Gastroesophageal sphincter (tissue), 4 donors: ENCODE measurements at regions not wholly inside any gene's neighbourhood (a gene's known extent, or its start where the extent isn't known, plus 50 kb on each side); places are given as distances from the start of the nearest gene placed in this dataset.

Experiments used
- ATAC-seq: fragments of 150-250 bp; one replicate; pipeline ENCODE4 v1.9.1; 2016; ENCODE audit warnings: mild to moderate bottlenecking, moderate library complexity
- H3K27ac ChIP-seq, 4 donors: fragments of 200-600 bp; sonication (generic) in 3 of 4; 1 replicate in 3 of 4; 2 replicates in 1 of 4; pipeline ENCODE4 v1.5.1; 2016 to 2019
- H3K27me3 ChIP-seq: fragments of 200-600 bp; sonication (generic); one replicate; pipeline ENCODE4 v1.5.1; 2019
- H3K36me3 ChIP-seq, 2 donors: fragments of 200-600 bp; sonication (generic); one replicate each; pipeline ENCODE4 v1.5.1; 2019; ENCODE audit warnings: control low read depth in 1 of 2
- H3K4me1 ChIP-seq, 3 donors: fragments of 200-600 bp; sonication (generic); 1 replicate in 2 of 3; 2 replicates in 1 of 3; pipeline ENCODE4 v1.5.1; 2016 to 2019; ENCODE audit warnings: control low read depth in 2 of 3
- H3K4me3 ChIP-seq, 2 donors: fragments of 200-600 bp; sonication (generic); one replicate each; pipeline ENCODE4 v1.5.1; 2019; ENCODE audit warnings: mild to moderate bottlenecking in 1 of 2, moderate library complexity in 1 of 2
- H3K9me3 ChIP-seq, 3 donors: fragments of 200-600 bp; sonication (generic); one replicate each; pipeline ENCODE4 v1.5.1; 2017 to 2019; ENCODE audit warnings: control low read depth in 2 of 3
- CTCF ChIP-seq, 4 experiments: fragments of 200-600 bp in 2 of 4; fragments of 450-650 bp in 2 of 4; sonication (generic) in 1 of 4; IDR thresholded peaks; one replicate each; pipeline ENCODE4 v1.5.1; 2017 to 2019; ENCODE audit warnings: antibody characterized with exemption in 4 of 4, mild to moderate bottlenecking in 2 of 4, moderate library complexity in 2 of 4
- EP300 ChIP-seq: sonication (generic); formaldehyde crosslinking; IDR thresholded peaks from one replicate; pipeline ENCODE4 v1.6.1; 2017; ENCODE audit warnings: antibody characterized with exemption, mild to moderate bottlenecking
- POLR2A ChIP-seq, 2 donors: fragments of 450-650 bp; IDR thresholded peaks; one replicate each; pipeline ENCODE4 v1.6.1; 2017; ENCODE audit warnings: antibody characterized with exemption in 2 of 2, mild to moderate bottlenecking in 2 of 2, moderate library complexity in 1 of 2
- POLR2AphosphoS5 ChIP-seq: sonication (generic); formaldehyde crosslinking; IDR thresholded peaks from one replicate; pipeline ENCODE4 v1.6.1; 2017; ENCODE audit warnings: antibody characterized with exemption
- WGBS, 2 donors: methylation state at CpG; one replicate each; pipeline ENCODE4 v1.1.5; 2018; ENCODE audit warnings: low coverage in 1 of 2; 5-methylcytosine and 5-hydroxymethylcytosine counted together

- H3K27ac ChIP-seq = no peak overlapping the region
- no peaks in the 10 kb centered on the region for H3K27me3 ChIP-seq
These were observed 210.7 kb upstream of the EOLA2 start for GRCh38 chrX:150148749-150149672.

GRCh38 chrX:150150076-150150779, 211.9 kb upstream of the EOLA2 start:
- H3K36me3 ChIP-seq = no peaks in the 10 kb centered on the region
- TF ChIP-seq POLR2A (IDR thresholded peaks at IDR 0.05) (no peak), EP300 (no peak), CTCF (IDR thresholded peaks at IDR 0.05) (no peak), POLR2AphosphoS5 (no peak)
- no peak overlapping the region for H3K27ac ChIP-seq
- 38% methylated on average over 1 of the region's 4 CpGs; no CpG with 5 or more reads in 1 of the 2 donors for WGBS, 2 donors
- H3K27me3 ChIP-seq = no peaks in the 10 kb centered on the region
- H3K4me1 ChIP-seq = no peaks in the 10 kb centered on the region
- ATAC-seq = no peak
- no peaks in the 10 kb centered on the region for H3K9me3 ChIP-seq
- H3K4me3 ChIP-seq = no peak overlapping the region

More at GRCh38 chrX:150148749-150149672, 210.7 kb upstream of the EOLA2 start:
- H3K36me3 ChIP-seq = no peaks in the 10 kb centered on the region
- TF ChIP-seq EP300 (no peak), POLR2A (IDR thresholded peaks at IDR 0.05) (no peak), POLR2AphosphoS5 (no peak), CTCF (IDR thresholded peaks at IDR 0.05) (no peak)
- no peak for ATAC-seq
- no peaks in the 10 kb centered on the region for H3K4me1 ChIP-seq
- no peak overlapping the region for H3K4me3 ChIP-seq
- H3K9me3 ChIP-seq = no peaks in the 10 kb centered on the region
- WGBS, 2 donors = 0 to 18% methylated on average over 1 to 3 of the region's 5 CpGs

- Histone ChIP-seq H3K4me1 (no peaks in the 10 kb centered on the region), H3K9me3 (no peaks in the 10 kb centered on the region)
These were observed 212.4 kb upstream of the MAMLD1 start for GRCh38 chrX:150150780-150151125.

GRCh38 chrX:150152036-150152435, 211.1 kb upstream of the MAMLD1 start:
- H3K9me3 ChIP-seq = no peaks in the 10 kb centered on the region
- no peak for TF ChIP-seq POLR2AphosphoS5
- TF ChIP-seq CTCF (IDR thresholded peaks at IDR 0.05) = no peak
- no peak for TF ChIP-seq EP300
- no peak for TF ChIP-seq POLR2A (IDR thresholded peaks at IDR 0.05)
- H3K4me3 ChIP-seq = no peak overlapping the region
- H3K27ac ChIP-seq = no peak overlapping the region
- no peaks in the 10 kb centered on the region for H3K4me1 ChIP-seq
- WGBS, 2 donors = 70% methylated on average over 4 of the region's 4 CpGs; no CpG with 5 or more reads in 1 of the 2 donors
- no peaks in the 10 kb centered on the region for H3K36me3 ChIP-seq
- no peak for ATAC-seq
- H3K27me3 ChIP-seq = no peaks in the 10 kb centered on the region

More at GRCh38 chrX:150150780-150151125, 212.4 kb upstream of the MAMLD1 start:
- no peak overlapping the region for H3K4me3 ChIP-seq
- H3K27me3 ChIP-seq = no peaks in the 10 kb centered on the region
- H3K27ac ChIP-seq = no peak overlapping the region
- WGBS, 2 donors = 33% methylated on average over 1 of the region's 2 CpGs; no CpG with 5 or more reads in 1 of the 2 donors
- TF ChIP-seq POLR2A (IDR thresholded peaks at IDR 0.05) = no peak
- no peak for TF ChIP-seq EP300
- TF ChIP-seq CTCF (IDR thresholded peaks at IDR 0.05) = no peak
- TF ChIP-seq POLR2AphosphoS5 = no peak
- H3K36me3 ChIP-seq = no peaks in the 10 kb centered on the region
- ATAC-seq = no peak
